GM21381 (cell line): ENCODE measurements at regions not wholly inside any gene's neighbourhood (a gene's known extent, or its start where the extent isn't known, plus 50 kb on each side); places are given as distances from the start of the nearest gene placed in this dataset.

Experiments
- ATAC-seq: cut with Tn5 transposase; IDR thresholded peaks from one replicate; pipeline ENCODE4 v1.9.1; 2021; ENCODE audit warnings: mild to moderate bottlenecking, moderate library complexity; ENCODE audit not compliant: unreplicated experiment

DNA sequence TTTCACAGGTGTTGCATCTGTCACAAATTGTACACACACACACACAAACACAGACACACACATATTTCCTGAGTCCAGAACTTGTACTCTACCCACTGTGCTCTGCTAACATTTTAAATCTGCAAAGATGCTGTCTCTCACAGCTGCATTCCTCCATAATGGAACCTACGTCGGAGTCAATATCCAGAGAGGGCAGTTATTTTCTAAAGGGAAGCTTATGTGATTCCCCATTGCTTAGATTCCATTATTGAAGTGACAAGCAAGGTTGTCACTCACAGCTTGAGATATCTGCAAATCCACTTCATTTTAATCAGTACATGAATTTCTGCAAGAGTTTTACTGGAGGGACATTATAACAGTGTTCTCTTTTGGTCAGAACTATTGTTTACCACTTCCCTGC is 992.4 kb downstream of the NSUN3 start:
- no peak for ATAC-seq

GRCh38 chr3:95082191-95082590 is 1019.3 kb downstream of the NSUN3 start:
- ATAC-seq: no peak

GRCh38 chr3:95084738-95085137 is 1021.9 kb downstream of the NSUN3 start:
- no peak for ATAC-seq

GRCh38 chr3:95088464-95088863 is 1025.6 kb downstream of the NSUN3 start:
- ATAC-seq: no peak

GRCh38 chr3:95097493-95097892 is 1034.6 kb downstream of the NSUN3 start:
- ATAC-seq: no peak

DNA sequence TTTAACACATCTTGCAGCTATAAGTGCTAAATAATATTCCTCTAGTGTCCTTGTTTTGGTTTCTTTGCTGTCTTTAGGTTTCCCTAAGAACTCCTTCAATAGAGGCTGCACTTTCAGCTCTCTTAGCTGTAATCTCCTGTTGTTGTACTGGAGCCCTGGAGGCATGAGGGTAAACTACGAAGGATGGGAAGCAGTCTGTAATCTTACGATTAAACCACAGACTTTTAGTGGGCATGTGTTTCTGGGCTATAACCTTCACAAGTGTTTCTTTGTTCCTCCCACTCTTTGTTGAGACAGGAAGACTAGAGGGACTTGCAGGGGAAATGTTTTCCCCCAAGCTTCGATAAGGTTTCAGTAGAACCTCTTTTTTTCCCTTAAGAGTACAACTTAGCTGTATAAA is 1058.1 kb downstream of the NSUN3 start:
- ATAC-seq: no peak

- no peak for ATAC-seq
These were observed 1060.2 kb downstream of the NSUN3 start for GRCh38 chr3:95123104-95123503.

- no peak for ATAC-seq
These were observed 1072.0 kb downstream of the NSUN3 start for GRCh38 chr3:95134693-95135413.

GRCh38 chr3:95148107-95148506 is 1085.2 kb downstream of the NSUN3 start:
- ATAC-seq: no peak

DNA sequence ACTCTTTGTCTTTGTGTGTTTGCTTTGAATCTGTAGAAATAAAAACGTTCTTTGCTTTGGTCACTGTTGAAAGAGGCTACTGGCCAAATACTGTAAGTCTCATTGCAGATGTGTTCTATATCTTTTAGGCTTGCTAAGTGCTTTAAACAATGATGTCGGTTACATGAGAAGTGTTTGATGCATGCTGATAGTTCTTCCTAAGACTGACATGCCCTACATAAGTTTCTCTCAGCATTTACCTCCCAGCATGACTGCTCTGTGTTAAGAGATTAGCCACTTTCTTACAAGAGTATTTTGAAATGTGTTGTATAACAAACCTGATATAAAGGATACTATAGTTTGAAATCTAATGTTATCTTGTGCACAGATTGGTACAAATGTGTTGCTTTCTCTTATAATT is 1088.7 kb downstream of the NSUN3 start:
- ATAC-seq: no peak

GRCh38 chr3:95154766-95155165 is 1091.9 kb downstream of the NSUN3 start:
- no peak for ATAC-seq

GRCh38 chr3:95162794-95163193 is 1099.9 kb downstream of the NSUN3 start:
- no peak for ATAC-seq

GRCh38 chr3:95167748-95168147 is 1104.9 kb downstream of the NSUN3 start:
- no peak for ATAC-seq

GRCh38 chr3:95168526-95168925 is 1105.7 kb downstream of the NSUN3 start:
- no peak for ATAC-seq

DNA sequence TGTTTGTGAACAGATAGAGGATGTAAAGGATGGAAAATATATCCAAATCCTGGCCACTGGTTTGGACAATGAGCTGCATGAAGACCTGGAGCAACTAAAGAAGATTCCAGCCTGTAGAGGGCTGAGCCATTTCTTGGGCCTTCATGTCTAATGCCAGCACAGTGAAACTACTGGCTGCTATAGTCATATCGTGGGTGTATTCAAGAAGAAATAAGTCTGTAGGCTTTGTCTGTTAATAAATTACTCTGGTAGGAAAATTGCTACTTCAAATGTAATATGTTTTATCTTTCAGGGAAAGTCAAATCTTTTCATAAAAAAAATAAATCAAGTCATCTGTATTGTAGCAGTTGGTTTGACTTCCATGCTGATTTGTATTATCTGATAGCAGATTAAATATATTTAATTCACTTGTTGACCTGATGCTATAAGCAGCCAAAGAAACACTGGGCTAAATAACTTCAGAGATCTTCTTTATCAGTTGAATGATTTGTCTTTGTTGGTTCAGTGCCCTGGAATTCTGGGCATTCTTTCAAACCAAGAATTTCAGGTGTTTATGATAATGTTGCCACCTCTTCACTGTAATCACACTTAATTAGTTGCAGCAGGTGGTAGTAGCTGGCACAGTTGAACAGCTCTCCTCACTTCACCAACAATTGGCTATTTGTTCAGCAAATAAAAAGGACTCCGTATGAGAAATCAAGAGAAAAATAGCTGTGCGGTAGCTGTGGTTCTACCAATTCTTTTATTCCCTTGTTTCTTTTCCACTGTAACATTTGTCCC is 1109.5 kb downstream of the NSUN3 start:
- ATAC-seq: no peak

DNA sequence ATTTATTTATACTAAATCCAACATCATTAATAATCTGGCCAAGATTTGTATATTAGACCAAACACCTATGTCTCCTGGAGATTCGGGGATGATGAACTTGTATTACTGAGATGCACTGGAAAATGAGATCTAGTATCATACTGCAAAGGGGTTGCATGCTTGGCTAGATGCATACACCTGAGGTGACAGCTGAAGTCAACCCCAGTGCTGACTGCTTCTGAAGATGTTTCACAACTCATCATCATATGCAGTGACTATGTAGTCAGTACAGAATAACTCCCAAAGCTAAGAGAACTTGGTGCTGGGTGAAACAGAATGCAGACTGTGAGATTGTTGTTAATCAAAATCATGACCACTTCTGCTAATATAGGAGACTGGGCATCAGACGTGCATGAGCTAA is 1114.2 kb downstream of the NSUN3 start:
- ATAC-seq: no peak

DNA sequence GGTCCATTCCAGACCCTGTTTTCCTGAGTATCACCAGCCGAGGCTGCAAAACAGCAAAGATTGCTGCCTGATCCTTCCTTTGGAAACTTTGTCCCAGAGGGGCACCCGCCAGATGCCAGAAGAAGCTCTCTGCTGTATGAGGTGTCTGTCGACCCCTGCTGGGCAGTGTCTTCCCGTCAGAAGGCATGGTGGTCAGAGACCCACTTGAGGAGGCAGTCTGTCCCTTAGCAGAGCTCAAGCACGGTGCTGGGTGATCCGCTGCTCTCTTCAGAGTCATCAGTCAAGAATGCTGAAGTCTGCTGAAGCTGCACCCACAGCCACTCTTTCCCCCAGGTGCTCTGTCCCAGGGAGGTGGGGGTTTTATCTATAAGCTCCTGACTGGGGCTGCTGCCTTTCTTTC is 1121.2 kb downstream of the NSUN3 start:
- no peak for ATAC-seq

DNA sequence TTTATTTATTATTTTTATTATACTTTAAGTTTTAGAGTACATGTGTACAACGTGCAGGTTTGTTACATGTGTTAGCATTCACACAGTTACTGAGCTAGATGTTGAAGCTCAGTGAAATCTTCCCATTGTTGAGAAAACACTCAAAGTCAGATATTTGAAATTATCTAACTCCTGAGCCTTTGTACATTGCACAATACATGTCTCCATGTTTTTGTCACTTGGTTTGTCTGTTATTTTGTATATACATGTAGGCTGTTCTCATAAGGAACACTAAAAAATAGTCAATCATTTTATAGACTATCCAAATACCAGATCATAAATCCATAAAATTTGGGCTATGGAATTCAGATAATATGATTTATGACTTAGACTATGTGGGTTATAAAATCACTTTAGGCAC is 1126.5 kb downstream of the NSUN3 start:
- no peak for ATAC-seq

GRCh38 chr3:95197661-95198060 is 1134.8 kb downstream of the NSUN3 start:
- no peak for ATAC-seq

DNA sequence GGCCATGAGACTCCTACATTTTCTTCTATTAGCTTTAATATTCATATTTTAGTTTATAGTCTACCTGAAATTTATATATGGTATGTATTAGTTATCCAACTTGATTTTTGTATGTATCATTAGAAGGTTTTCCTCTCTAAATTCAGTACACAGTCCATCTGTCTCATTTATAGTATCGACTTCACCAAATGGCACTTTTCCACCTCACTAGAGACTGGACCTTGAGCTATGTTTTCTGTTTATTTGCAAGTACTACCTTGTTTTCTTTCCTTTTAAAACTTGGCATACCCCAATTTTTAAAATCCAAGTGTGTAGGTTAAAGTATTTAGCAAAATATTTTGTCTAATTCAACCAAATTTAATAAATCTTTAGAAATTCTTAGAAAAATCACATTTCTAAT is 1137.5 kb downstream of the NSUN3 start:
- ATAC-seq: no peak

DNA sequence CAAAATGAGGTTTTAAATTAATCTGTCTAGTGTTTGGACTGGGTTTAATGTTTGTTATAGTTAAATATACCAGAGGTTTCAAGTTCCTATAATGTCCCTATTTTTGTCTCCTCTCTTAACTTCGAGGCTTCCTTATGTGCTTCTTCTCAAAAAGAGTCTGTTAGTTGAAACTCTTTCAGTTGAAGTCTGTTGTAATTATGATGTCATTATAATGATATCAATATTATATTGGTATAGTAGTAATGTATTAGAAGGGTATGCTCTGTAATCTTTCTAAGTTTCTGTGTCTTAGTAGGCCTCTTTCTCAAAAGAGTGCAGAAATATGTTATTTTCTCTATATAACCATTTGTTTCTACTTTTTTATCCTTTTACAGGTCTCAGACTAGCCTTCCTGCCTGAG is 1148.0 kb downstream of the NSUN3 start:
- no peak for ATAC-seq

DNA sequence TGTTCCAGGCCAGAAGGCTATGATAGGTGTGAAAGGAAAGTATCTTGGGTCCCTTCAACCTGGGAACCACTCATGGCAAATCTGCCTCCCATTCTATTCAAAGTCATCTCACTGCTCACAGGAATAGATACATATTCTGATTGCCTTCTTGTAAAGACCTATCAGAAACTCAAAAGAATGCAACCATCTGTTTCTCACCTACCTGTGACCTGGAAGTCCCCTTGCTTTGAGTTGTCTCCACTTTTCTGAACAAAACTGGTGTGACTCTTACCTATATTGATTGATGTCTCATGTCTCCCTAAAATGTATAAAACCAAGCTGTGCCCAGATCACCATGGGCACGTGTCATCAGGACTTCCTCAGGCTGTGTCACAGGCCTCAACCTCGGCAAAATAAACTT is 1149.3 kb downstream of the NSUN3 start:
- no peak for ATAC-seq
